ENCODE measurements at regions not wholly inside any gene's neighbourhood (a gene's known extent, or its start where the extent isn't known, plus 50 kb on each side); places are given as distances from the start of the nearest gene placed in this dataset.

DNA sequence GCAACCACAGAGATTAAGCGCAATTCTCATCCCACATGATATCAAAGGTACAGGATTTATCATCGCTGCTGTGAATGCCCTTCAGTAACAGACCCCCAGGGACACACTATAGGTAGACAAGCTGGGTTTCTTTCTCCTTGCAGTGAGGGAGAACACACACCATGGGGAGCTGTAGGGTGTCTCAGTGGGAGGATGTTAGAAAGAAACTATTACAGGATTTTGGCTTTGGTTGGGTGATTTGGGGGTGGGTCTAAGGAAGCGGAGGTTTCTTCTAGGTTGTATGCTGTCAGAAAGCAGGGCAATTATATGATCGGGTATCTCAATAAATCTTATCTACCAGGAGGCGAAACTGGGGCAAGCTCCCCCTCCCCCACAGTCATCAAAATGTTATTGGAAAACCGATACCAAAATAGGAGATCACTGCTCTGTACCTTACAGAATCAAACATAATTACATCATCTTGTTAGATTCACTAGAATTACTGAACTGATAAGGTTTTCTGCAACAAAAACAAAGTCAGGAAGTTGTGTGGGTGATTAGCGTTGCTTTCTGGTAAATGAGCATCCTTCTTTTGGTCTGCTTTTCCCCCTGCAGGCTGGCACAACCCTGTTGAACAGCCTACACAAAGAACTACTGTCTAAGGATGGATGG lies 209.7 kb downstream of the TEX36 start:
- no peak for TF ChIP-seq POLR2A (IDR thresholded peaks at IDR 0.05; ENCODE audit: low read length)
- TF ChIP-seq GATA1 (IDR thresholded peaks at IDR 0.05; ENCODE audit: low read depth, low read length) = no peak

Measured in erythroblast (primary cell).